K562 (cell line): ENCODE measurements at regions not wholly inside any gene's neighbourhood (a gene's known extent, or its start where the extent isn't known, plus 50 kb on each side); places are given as distances from the start of the nearest gene placed in this dataset.

Experiments
- BRD9 ChIP-seq: fragments of 450-650 bp; IDR thresholded peaks from 2 replicates; pipeline ENCODE4 v1.6.1; 2018; ENCODE audit warnings: low read depth; ENCODE audit not compliant: partially characterized antibody
- BRF1 ChIP-seq: IDR thresholded peaks from 3 replicates; pipeline ENCODE4 v1.6.1; 2011; ENCODE audit warnings: borderline replicate concordance, mild to moderate bottlenecking; ENCODE audit not compliant: insufficient read length; ENCODE audit errors: extremely low read depth
- CBX5 ChIP-seq: IDR thresholded peaks from 2 replicates; pipeline ENCODE4 v1.6.1; 2014; ENCODE audit warnings: low read depth, borderline replicate concordance
- ETV5 ChIP-seq: sonication (generic); formaldehyde crosslinking; IDR thresholded peaks from 2 replicates; pipeline ENCODE4 v1.4.0; 2020; ENCODE audit warnings: low read depth, mild to moderate bottlenecking, missing genetic modification reagents
- FOSL1 ChIP-seq: fragments of 200-800 bp; sonication (Bioruptor generic); conservative IDR thresholded peaks from 2 replicates; pipeline ENCODE4 v1.6.1; 2016; ENCODE audit warnings: missing genetic modification characterization, missing compliant biosample characterization
- ILK ChIP-seq: fragments of 450-650 bp; IDR thresholded peaks from 2 replicates; pipeline ENCODE4 v1.6.1; 2016; ENCODE audit warnings: missing genetic modification characterization, low read depth, mild to moderate bottlenecking, missing compliant biosample characterization, moderate library complexity, borderline replicate concordance
- MCM3 ChIP-seq: fragments of 450-650 bp; IDR thresholded peaks from 2 replicates; pipeline ENCODE4 v1.6.1; 2016
- SMARCB1 ChIP-seq: IDR thresholded peaks from 2 replicates; pipeline ENCODE4 v1.6.1; 2011; ENCODE audit warnings: improper control_type of control experiment, low read depth; ENCODE audit not compliant: insufficient read length
- ZNF140 ChIP-seq: fragments of 250-450 bp; sonication (Bioruptor Pico); IDR thresholded peaks from 2 replicates; pipeline ENCODE4 v1.8.0; 2021; ENCODE audit warnings: moderate library complexity, mild to moderate bottlenecking, inconsistent platforms
- ZNF583 ChIP-seq: fragments of 250-450 bp; sonication (Bioruptor Pico); IDR thresholded peaks from 2 replicates; pipeline ENCODE4 v1.4.0; 2020
- TF ChIP-seq, protein P1 (sequence below), 2 experiments: fragments of 450-650 bp; IDR thresholded peaks; 2 replicates each; pipeline ENCODE4 v1.6.1; 2018; ENCODE audit warnings: mild to moderate bottlenecking in 2 of 2, low read depth in 1 of 2; ENCODE audit not compliant: partially characterized antibody in 2 of 2
- TF ChIP-seq, protein P2 (sequence below), 2 experiments: fragments of 450-650 bp in 1 of 2; sonication (generic) in 1 of 2; formaldehyde crosslinking in 1 of 2; IDR thresholded peaks in 1 of 2; conservative IDR thresholded peaks in 1 of 2; 2 replicates each; pipeline versions ENCODE4 v1.6.1 to v1.8.1; 2016 to 2023; ENCODE audit warnings: mild to moderate bottlenecking in 2 of 2, moderate library complexity in 2 of 2, inconsistent platforms in 1 of 2, missing genetic modification reagents in 1 of 2
- TF ChIP-seq, protein P3 (sequence below), 3 experiments: fragments of 200-800 bp in 1 of 3; fragments of 250-450 bp in 1 of 3; fragments of 450-650 bp in 1 of 3; sonication (Bioruptor Pico) in 1 of 3; sonication (Bioruptor generic) in 1 of 3; formaldehyde crosslinking in 1 of 3; IDR thresholded peaks; 2 replicates each; pipeline versions ENCODE4 v1.6.1 to v1.8.0; 2016 to 2022; ENCODE audit warnings: mild to moderate bottlenecking in 2 of 3, missing genetic modification characterization in 2 of 3, missing compliant biosample characterization in 1 of 3, moderate library complexity in 1 of 3
- TF ChIP-seq, protein P4 (sequence below): fragments of 250-450 bp; sonication (Bioruptor Pico); IDR thresholded peaks from 2 replicates; pipeline ENCODE4 v1.5.0; 2021; ENCODE audit warnings: mild to moderate bottlenecking, borderline replicate concordance

GRCh38 chr11:57885298-57886050, 123.9 kb downstream of the CTNND1 start (continued):
- TF ChIP-seq, protein P1, sequence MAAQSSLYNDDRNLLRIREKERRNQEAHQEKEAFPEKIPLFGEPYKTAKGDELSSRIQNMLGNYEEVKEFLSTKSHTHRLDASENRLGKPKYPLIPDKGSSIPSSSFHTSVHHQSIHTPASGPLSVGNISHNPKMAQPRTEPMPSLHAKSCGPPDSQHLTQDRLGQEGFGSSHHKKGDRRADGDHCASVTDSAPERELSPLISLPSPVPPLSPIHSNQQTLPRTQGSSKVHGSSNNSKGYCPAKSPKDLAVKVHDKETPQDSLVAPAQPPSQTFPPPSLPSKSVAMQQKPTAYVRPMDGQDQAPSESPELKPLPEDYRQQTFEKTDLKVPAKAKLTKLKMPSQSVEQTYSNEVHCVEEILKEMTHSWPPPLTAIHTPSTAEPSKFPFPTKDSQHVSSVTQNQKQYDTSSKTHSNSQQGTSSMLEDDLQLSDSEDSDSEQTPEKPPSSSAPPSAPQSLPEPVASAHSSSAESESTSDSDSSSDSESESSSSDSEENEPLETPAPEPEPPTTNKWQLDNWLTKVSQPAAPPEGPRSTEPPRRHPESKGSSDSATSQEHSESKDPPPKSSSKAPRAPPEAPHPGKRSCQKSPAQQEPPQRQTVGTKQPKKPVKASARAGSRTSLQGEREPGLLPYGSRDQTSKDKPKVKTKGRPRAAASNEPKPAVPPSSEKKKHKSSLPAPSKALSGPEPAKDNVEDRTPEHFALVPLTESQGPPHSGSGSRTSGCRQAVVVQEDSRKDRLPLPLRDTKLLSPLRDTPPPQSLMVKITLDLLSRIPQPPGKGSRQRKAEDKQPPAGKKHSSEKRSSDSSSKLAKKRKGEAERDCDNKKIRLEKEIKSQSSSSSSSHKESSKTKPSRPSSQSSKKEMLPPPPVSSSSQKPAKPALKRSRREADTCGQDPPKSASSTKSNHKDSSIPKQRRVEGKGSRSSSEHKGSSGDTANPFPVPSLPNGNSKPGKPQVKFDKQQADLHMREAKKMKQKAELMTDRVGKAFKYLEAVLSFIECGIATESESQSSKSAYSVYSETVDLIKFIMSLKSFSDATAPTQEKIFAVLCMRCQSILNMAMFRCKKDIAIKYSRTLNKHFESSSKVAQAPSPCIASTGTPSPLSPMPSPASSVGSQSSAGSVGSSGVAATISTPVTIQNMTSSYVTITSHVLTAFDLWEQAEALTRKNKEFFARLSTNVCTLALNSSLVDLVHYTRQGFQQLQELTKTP (IDR thresholded peaks at IDR 0.05; ENCODE audit: low read depth in 1 of 2, partially characterized antibody in 2 of 2) = peak in 1 of 2 experiments; percentile 90
- TF ChIP-seq FOSL1 (tag) (no peak), ETV5 (CRISPR knock-in tag) (no peak), BRF1 (no peak), MCM3 (no peak), SMARCB1 (no peak), ZNF140 (CRISPR knock-in tag) (no peak), BRD9 (no peak), CBX5 (0 out of 2 replicates have a peak, but pooled peaks have one; percentile 15), ZNF583 (no peak; the same call in 1 of the 2 replicates), ILK (tag) (no peak)
- TF ChIP-seq, protein P2, sequence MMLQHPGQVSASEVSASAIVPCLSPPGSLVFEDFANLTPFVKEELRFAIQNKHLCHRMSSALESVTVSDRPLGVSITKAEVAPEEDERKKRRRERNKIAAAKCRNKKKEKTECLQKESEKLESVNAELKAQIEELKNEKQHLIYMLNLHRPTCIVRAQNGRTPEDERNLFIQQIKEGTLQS (IDR thresholded peaks at IDR 0.05) = no peak
- TF ChIP-seq, protein P2 (CRISPR knock-in tag; conservative IDR thresholded peaks at IDR 0.05) = no peak
- TF ChIP-seq, protein P3, sequence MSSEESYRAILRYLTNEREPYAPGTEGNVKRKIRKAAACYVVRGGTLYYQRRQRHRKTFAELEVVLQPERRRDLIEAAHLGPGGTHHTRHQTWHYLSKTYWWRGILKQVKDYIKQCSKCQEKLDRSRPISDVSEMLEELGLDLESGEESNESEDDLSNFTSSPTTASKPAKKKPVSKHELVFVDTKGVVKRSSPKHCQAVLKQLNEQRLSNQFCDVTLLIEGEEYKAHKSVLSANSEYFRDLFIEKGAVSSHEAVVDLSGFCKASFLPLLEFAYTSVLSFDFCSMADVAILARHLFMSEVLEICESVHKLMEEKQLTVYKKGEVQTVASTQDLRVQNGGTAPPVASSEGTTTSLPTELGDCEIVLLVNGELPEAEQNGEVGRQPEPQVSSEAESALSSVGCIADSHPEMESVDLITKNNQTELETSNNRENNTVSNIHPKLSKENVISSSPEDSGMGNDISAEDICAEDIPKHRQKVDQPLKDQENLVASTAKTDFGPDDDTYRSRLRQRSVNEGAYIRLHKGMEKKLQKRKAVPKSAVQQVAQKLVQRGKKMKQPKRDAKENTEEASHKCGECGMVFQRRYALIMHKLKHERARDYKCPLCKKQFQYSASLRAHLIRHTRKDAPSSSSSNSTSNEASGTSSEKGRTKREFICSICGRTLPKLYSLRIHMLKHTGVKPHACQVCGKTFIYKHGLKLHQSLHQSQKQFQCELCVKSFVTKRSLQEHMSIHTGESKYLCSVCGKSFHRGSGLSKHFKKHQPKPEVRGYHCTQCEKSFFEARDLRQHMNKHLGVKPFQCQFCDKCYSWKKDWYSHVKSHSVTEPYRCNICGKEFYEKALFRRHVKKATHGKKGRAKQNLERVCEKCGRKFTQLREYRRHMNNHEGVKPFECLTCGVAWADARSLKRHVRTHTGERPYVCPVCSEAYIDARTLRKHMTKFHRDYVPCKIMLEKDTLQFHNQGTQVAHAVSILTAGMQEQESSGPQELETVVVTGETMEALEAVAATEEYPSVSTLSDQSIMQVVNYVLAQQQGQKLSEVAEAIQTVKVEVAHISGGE (CRISPR knock-in tag; IDR thresholded peaks at IDR 0.05) = 0 out of 6 replicates have a peak, but pooled peaks of 1 of the 3 experiments have one; percentile 27
- TF ChIP-seq, protein P4, sequence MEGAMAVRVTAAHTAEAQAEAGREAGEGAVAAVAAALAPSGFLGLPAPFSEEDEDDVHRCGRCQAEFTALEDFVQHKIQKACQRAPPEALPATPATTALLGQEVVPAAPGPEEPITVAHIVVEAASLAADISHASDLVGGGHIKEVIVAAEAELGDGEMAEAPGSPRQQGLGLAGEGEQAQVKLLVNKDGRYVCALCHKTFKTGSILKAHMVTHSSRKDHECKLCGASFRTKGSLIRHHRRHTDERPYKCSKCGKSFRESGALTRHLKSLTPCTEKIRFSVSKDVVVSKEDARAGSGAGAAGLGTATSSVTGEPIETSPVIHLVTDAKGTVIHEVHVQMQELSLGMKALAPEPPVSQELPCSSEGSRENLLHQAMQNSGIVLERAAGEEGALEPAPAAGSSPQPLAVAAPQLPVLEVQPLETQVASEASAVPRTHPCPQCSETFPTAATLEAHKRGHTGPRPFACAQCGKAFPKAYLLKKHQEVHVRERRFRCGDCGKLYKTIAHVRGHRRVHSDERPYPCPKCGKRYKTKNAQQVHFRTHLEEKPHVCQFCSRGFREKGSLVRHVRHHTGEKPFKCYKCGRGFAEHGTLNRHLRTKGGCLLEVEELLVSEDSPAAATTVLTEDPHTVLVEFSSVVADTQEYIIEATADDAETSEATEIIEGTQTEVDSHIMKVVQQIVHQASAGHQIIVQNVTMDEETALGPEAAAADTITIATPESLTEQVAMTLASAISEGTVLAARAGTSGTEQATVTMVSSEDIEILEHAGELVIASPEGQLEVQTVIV (CRISPR knock-in tag) = no peak
